HG03442 (cell line): ENCODE measurements at regions not wholly inside any gene's neighbourhood (a gene's known extent, or its start where the extent isn't known, plus 50 kb on each side); places are given as distances from the start of the nearest gene placed in this dataset.

ENCODE experiments used
- ATAC-seq: cut with Tn5 transposase; IDR thresholded peaks from one replicate; pipeline ENCODE4 v1.9.1; 2021; ENCODE audit warnings: mild to moderate bottlenecking, moderate library complexity; ENCODE audit not compliant: unreplicated experiment

DNA sequence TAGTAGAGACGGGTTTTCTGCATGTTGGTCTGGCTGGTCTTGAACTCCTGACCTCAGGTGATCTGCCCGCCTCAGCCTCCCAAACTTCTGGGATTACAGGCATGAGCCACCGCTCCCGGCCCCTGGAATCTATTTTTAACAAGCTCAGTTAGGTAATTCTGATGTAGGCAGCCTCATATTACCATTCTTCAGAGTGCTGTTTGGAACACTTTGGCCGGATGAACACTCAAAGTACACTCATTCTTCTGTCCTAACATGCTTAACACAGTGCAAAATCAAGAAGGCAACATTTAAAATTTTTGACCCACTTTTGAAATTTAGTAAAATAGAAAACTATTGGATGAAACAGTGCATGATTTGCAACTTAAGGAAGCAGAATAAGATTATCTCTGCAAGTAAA is 586.7 kb upstream of the CHORDC1 start:
- ATAC-seq: no peak

DNA sequence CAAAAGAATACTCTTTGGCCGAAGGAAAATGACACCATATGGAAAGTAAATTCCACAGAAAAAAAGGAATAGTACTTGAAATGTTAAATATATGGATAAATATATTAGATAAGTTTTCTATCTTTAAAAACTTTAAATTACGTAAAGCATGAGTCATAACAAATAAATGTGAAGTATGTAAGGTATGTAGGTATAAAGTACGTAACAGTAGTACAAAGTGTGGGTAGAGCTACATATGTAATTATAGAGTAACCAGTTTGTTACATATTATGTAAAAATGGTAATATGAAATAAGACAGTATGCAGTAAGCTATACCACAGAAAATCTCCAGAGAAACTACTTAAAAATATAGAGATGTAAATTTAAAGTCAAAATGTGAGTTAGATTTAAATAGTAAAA is 582.3 kb upstream of the CHORDC1 start:
- ATAC-seq: no peak

DNA sequence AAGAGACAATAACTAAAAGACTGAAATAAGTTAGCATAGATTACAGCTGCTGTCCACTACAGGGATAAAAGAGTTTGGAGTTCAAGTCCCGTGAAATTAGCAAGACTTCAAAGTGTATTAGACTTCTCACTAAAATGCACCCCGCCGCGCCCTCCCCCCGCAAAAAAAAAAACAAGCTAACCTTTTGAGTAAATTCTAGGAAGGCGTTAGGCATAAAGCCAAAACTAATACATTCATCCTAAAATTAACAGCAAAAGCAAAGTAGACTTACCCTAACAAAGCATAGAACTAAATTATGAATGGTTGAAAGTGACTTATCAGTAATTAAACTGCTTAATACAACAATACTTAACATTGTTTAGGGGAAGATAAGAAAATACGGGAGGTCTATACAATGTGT is 581.0 kb upstream of the CHORDC1 start:
- no peak for ATAC-seq

DNA sequence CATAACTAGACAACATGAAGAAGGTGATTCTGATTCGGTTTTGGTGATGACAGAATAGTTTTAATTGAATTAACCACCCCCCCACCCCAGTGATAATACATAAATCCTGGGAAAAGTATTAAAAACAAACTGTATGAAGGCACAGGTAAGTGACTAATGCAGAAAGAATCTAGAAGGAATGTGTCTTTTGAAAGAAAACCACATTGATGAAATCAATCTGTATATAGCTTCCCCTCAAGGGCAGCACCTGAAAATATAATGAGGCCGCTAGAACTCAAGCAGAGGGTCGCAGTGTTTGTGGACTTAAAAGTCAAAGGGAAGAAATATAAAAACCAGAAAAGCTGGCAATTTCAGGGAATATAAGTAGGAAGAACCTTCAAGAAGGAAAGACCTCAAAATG is 580.5 kb upstream of the CHORDC1 start:
- ATAC-seq: no peak

DNA sequence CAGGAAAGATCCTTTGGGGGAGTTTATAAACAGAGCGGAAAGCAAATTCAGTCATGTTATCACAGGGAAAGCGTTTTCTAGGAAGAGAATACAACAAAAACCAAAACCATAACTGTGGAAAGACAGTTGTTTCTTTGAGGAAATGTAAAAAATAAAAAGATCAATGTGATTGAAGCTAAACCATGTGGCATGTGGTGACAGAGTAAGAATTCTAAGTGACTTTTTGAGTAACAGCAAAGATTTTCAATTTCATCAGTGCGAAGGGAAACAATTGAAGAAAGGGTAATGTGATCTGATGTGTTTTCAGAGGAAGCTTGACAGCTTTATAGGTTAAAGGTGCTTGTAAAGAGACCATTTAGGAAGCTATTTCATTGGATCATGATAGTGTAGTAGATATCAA is 575.9 kb upstream of the CHORDC1 start:
- no peak for ATAC-seq

DNA sequence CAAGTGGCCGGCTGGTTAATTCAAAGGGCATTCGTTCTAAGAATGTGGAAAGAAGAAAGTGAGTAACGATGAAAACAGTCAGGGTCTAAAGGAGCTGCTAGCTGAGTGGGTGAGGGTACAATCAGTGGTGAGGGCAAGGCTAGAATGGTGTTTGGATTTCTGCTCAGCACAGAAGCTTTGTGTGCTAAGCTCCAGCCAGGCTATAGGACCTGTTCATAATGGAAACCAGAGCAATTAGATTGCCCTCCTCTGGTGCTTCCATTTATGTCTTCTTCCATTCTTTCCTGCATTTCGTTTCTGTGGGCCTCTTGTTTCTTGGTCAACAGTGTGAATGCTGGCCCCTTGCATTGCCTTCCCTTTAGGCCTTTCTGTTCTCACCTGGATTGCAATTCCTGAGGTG is 572.9 kb upstream of the CHORDC1 start:
- no peak for ATAC-seq

DNA sequence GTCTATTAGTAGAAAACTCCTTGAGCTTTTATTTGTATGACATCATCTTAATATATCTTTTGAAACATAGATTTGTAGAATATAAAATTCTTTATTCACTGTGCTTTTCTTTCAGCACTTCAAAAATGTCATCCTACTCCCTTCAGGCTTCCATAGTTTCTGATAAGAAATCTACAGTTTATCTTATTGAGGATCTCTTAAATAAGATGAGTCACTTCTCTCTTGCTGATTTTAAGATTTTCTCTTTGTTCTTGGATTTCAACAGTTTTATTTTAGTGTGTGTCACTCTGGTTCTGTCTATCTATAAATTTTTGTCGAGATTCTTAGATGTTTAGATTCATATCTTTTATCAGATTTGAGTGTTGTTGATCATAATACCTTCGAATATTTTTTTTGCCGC is 566.1 kb upstream of the CHORDC1 start:
- no peak for ATAC-seq

DNA sequence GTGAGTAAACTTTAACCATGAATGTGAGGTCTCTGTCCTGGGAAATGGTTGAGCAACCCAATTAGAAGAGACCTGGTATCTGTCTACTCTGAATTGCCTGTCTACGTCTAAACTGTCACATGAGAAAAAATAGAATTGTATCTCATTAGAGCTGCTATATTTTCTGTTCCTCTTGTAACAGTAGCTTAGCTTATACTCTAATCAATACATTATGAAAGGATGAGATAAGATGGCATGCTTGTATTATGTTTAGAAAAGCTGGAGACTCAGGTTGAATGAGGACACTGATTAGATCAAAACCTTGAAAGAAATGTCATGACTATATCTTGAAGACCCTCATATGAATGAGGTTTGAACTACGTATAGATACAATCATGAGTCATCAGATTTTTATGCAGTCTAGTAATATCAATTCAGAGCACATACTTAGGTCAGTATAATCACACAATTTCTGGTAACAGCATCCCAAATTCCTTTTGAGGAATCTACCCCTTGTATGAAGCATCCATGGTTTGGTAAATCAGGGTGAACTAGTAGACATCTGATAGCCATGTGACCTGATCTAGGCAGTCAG is 561.5 kb upstream of the CHORDC1 start:
- ATAC-seq: no peak

DNA sequence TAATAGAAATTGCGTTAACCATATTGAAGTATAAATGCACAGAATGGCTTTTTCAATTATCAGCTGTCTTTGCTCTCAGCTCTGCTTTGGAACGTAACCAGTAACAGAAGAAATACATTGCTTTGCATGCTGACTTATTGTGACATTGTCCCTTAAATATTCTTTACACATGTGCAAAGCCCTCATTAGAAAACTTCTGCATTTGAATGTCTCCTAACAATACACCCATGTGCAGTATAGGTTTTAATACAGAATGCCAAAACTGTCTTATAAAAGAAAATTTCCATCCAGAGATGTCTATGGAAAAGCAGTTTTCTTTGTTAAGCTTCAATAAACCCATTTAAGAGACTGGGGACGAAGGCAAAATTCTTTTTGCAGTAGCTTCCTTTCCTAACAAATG is 560.3 kb upstream of the CHORDC1 start:
- ATAC-seq: no peak

DNA sequence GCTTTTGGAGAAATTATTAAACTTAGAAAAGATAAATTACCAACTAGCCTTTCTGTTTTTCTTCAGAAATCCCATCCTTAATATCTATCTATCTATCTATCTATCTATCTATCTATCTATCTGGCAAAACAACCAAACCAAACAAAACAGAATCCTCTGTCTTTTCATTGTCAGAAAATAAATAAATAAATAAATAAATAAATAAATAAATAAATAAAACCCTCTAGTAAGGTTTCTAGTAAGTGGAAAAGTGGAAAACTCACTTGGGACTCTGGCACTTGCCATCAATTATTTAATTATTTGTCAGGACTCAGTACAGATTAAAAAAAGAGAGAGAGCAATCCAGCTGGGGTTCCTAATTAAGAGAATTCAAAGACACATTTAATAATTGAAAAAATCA is 556.2 kb upstream of the CHORDC1 start:
- ATAC-seq: no peak

DNA sequence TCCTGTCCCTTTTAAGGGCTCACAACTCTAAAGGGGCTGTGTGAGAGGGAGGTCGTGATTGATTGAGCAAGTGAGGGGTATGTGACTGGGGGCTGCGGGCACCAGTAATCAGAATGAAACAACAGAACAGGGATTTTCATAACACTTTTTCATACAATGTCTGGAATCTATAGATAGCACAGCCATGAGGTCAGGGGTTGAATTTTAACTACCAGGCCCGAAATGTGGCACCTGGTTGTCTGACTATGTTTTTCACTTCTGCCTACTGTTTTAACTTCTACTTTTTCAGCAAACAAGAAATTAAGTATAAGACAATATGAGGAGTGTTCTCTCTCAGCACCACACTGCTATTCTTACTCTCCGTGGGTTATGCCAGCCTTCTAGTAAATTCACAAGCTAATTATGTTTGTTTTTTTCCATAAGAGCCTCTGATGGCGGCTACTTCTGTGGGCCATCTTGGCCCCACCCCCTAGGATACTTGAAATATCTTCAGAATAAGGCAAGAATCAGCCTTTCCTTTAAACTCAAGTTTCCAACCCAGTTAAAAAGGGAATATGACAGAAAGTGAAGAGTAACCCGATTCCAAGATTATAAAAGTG is 552.8 kb upstream of the CHORDC1 start:
- no peak for ATAC-seq

DNA sequence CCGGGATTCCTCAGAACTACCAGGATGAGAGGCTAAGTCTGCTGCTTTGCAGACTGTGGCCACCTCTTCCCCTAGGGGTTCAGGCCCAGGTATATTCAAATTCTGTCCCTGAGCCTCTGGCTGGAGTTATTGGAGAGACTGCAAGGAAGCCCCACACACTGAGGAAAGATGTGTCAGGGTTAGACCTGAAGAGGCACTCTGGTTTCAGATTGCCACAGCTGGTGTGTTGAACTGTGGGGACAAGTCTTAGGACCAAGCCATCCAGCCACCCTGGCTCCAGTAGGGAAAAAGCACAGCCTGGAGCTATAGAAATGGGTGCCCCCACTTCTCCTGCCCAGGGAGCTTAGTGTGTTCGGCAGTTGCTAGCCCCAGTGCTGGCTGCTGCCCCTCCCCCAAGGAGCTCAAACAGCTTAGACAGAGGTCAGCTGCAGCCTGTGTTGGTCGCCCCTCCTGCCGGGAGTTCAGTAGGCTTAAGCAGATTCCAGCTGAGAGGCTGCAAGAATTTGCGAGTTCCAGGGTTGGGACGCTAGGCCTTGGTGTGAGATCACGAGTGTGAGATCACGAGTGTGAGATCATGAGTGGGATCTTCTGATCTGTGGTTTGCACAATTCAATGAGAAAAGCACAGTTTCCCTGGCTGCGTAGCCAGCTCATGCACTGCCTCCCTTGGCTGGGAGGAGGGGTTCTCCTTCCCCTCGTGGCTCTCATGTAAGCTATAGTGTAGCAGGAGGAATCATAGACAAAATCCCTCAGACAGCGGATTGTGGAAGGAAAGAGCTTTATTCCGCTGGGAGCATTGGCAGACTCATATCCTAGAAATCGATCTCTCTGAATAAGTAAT is 552.1 kb upstream of the CHORDC1 start:
- ATAC-seq: no peak

DNA sequence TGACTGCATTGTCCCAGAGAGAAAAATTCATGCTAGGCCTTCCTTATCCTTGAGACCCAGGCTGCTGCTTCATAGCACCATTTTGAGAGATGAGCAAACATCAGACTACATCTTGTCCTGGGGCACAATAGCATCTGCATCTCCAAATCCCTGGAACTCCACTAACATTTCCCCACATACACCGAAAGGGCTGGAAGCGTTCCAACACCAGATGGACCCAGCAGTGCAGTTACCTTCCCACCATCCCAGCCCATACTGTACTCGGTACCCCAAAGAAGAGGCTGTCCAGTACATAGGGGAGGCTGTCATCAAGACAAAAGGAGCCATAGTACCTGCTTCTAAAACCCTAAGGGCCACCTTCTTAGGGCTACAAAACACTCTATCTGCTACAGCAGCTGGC is 547.2 kb upstream of the CHORDC1 start:
- no peak for ATAC-seq

DNA sequence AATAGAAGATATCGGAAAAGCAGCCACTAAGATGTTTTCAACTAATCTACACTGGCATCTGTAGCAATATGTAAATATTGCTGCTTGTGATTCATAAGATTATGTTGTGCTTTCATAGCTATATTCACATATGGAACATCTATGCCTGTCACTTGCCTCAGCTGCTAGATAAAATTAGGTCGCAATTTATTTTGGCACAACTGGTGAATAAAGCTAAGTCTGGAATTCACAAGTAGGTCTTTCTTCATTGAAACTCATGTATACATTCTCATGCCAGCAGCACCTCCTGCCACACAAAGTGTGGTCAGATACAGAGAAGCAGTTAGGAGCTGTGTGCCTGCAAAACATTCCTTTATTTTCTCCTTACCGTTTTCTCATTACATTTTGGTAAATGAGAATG is 543.3 kb upstream of the CHORDC1 start:
- ATAC-seq: no peak

DNA sequence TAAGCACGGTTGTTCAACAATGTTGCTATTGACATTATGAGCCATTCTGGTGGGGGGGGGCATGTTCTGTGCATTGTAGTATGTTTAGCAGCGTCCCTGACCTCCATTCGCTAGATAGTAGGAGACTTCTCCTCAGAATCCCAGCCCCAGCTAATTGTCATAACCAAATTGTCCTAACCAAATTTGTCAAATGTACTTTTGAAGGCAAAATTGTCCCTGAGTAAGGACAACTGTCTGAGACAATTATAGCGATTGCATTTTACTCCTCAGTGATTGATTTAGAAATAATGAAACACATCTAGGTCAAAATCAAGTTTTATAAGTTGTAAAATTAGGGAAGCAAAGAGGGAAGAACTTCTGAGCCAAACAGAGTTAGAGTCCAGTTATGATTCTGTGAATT is 541.8 kb upstream of the CHORDC1 start:
- ATAC-seq: no peak

DNA sequence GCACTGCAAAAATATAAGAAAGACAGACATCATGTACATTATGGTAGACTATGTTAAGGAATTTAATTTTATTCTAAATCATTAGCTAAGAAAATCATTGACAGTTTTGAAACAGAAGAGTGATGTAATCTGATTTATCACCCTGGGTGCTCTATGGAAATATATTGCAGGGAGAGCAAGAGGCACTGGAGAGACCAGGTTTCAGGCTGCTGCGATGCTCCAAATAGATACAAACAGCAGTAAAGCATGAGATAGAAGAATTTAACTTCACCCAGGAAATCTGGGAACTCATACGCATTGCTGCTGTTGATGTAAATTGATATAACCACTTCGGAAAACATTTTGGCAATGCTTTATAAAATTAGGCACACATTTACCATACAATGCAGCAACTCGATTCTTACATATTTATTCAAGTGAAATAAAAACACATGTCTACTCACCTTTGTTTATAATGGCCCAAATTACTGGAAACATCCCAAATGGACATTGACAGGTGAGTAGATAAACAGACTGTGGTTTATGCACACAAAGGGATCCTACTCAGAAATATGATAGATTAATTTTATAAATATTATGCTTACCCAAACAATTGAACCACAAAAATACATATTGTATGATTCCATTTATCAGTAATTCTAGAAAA is 535.1 kb upstream of the CHORDC1 start:
- ATAC-seq: no peak

DNA sequence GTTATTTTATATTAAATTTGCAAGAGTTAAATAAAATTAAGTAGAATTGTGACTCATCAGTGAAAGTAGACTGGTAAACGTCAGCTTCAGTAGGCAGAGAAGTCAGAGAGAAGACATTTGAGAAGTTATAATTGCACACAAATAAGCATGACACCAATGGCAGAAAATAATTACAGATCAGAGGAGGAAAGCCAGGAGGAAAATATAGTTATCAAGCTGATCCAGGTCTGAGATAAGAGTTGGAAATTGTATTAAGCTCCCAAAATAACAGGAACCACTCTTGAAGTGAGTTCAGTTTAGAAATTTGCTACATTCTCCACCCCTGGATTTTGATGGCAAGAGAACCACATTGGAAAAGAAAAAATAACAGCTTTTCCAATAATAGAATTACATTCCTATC is 533.8 kb upstream of the CHORDC1 start:
- ATAC-seq: no peak

DNA sequence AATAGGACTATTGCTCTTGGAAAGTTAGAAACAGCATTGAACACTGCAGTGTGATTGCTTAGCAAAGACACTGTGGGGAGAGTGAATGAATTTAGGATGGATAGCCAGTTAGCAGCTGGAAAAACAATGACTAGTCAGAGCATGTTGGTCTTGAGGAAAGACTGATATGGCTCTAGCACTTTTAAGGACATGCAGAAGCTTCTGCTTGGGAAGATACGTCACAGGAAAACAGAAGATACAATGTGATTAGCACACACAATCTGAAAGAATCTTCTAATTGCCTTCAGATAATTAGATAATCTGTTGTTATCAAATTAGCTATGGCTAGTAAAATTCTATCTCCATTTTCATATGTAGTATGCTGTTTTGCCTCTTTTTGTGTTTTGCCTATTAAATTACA is 530.7 kb upstream of the CHORDC1 start:
- no peak for ATAC-seq

DNA sequence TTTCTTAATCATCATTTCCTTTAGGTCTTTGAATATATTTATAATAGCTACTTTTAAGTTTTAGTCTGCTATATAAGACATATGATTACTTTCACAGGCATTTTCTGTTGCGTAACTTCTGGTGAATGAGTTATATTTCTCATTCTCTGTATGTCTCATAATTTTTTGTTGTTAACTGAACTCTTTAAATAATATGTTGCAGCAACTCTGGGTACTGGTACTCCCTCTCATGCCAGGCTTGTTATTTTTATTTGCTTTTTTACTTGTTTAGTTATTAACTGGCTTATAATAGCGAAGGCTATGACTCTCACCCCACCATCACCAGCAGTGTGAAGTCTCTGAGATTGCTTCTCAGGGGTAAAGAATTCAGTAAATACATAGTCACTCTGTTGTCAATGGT is 524.2 kb upstream of the CHORDC1 start:
- ATAC-seq: no peak

DNA sequence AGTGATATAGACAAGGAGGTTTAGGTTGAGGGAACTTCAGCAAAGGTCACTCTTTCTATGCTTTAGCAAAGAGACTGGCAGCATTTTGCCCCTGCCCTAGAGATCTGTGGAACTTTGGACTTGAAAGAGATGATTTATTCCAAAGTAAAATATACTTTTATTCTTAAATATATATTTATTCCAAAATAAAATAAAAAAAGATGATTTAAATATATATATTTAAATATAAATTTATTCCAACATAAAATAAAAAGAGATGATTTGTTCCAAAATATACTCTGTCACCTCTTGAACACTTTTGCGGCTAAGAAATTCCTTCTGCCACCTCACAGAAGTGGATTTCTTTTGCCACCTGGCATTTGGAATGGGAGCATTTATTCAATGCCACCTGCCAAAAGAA is 521.3 kb upstream of the CHORDC1 start:
- ATAC-seq: no peak

DNA sequence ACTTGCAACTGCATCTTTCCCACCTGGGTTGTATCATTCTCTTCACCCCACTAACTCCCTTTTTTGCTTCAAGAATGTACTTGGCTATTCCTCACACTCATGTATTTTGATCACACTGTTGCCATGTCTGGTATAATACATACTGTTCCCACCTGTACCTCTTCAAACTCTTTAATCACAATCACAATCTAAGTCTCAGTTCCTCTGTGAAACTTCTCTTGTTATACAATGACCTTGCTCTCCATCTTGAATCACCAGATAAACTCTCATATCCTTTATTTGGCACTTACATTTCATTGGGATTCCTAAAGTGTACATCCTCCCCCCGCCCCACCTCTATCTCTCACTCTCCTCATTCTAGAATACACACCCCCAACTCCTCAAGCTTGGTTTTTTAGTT is 516.0 kb upstream of the CHORDC1 start:
- ATAC-seq: no peak

DNA sequence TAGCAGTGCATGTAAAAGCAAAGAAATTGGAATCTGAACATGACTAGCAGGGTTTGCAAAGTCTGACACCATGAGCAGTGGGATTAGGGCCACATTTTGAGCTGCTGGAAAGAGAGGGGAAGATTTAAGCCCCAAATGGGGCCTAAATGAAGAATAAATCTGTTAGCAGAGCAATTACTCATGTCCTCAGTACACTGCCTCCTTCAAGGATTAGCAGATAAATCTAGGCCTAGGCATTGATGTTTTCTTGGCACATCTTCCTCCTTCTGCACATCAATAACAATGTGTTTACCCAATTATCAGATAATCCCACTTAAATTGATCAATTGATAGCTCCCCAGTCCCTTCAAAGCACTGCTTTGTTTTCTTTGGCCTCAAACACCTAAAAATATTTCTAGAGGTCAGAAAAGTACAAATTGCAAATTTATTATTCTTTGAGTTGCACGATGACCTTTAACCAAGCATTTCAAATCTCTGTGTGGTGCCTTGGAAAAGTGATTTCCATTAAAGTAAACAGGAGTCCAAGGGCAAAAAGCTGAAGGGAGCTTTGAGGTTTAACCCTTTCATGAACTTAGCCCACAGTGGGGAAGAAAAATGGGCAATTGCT is 514.7 kb upstream of the CHORDC1 start:
- no peak for ATAC-seq
